C4-2B (cell line): ENCODE measurements at regions not wholly inside any gene's neighbourhood (a gene's known extent, or its start where the extent isn't known, plus 50 kb on each side); places are given as distances from the start of the nearest gene placed in this dataset.

ENCODE experiments used
- ZFX ChIP-seq: fragments of 450-650 bp; IDR thresholded peaks from 2 replicates; pipeline ENCODE4 v1.6.1; 2017
- TF ChIP-seq, protein P1 (sequence below): fragments of 450-650 bp; conservative IDR thresholded peaks from 2 replicates; pipeline ENCODE4 v1.5.1; 2017; ENCODE audit warnings: mild to moderate bottlenecking

DNA sequence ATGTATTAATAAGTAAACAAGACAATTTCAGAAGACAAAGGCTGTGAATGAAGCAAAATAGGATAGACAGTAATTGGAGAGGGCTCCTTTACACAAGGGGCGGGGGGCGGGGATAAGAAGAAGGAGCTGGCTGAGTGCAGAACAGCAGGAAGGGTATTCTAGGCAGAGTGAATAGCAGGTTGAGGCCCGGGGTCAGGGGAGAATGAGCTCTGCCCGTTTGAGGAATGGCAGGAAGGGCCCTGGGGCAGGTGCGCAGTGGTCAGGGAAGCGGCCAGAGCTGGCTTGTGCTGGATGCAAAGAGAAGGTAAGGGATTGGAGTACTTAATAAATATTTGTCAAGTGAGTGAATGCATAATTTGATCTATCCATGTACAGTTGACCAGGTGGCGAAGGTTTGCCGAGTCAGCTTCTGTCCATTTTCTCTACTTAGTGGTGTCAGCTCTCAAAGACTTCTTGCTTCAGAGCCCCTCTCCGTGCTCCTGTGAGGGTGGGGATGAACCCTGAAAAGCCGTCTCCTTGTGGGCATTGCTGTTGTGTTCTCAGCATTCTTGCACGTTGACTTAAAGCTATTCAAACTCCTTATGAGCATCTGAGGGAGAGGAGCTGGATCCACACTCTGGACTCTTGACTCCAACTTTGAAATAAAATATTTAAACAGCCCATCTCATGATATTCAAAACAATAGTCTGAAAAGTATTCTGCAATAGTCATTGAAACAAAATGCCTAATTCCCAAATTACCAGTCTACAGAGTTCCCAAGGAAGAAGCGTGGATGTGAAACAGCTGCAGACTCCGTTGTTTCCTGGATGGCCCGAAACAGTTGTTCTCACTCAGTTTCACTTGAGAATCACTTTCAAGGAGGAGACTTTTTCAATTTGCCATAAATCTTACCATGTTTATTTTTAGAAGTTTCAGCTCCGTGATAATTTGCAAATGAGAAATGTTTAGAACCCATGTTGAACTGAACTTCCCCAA is 105.1 kb downstream of the EDN3 start:
- TF ChIP-seq, protein P1, sequence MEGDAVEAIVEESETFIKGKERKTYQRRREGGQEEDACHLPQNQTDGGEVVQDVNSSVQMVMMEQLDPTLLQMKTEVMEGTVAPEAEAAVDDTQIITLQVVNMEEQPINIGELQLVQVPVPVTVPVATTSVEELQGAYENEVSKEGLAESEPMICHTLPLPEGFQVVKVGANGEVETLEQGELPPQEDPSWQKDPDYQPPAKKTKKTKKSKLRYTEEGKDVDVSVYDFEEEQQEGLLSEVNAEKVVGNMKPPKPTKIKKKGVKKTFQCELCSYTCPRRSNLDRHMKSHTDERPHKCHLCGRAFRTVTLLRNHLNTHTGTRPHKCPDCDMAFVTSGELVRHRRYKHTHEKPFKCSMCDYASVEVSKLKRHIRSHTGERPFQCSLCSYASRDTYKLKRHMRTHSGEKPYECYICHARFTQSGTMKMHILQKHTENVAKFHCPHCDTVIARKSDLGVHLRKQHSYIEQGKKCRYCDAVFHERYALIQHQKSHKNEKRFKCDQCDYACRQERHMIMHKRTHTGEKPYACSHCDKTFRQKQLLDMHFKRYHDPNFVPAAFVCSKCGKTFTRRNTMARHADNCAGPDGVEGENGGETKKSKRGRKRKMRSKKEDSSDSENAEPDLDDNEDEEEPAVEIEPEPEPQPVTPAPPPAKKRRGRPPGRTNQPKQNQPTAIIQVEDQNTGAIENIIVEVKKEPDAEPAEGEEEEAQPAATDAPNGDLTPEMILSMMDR: no peak
- TF ChIP-seq ZFX: no peak
